ENCODE measurements at regions not wholly inside any gene's neighbourhood (a gene's known extent, or its start where the extent isn't known, plus 50 kb on each side); places are given as distances from the start of the nearest gene placed in this dataset.

DNA sequence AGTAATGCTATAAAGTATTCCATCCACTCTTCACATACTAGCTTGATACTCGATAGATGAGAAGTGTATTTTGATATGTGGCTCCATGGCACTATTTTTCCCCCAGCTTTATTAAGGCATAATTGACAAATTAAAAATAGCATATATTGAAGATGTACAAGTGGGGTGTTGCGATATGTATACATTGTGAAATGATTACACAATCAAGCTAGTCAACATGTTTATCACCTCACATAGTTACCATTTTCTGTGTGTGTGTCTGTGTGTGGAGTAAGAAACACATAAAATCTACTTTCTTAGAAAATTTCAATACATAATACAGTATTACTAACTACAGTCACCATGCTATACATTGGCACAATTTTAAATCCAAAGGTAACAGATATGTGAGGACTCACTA, 82.5 kb upstream of the MYT1L start:
- TF ChIP-seq POLR2A (IDR thresholded peaks at IDR 0.05), result no peak
- TF ChIP-seq, protein P1, sequence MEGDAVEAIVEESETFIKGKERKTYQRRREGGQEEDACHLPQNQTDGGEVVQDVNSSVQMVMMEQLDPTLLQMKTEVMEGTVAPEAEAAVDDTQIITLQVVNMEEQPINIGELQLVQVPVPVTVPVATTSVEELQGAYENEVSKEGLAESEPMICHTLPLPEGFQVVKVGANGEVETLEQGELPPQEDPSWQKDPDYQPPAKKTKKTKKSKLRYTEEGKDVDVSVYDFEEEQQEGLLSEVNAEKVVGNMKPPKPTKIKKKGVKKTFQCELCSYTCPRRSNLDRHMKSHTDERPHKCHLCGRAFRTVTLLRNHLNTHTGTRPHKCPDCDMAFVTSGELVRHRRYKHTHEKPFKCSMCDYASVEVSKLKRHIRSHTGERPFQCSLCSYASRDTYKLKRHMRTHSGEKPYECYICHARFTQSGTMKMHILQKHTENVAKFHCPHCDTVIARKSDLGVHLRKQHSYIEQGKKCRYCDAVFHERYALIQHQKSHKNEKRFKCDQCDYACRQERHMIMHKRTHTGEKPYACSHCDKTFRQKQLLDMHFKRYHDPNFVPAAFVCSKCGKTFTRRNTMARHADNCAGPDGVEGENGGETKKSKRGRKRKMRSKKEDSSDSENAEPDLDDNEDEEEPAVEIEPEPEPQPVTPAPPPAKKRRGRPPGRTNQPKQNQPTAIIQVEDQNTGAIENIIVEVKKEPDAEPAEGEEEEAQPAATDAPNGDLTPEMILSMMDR (IDR thresholded peaks at IDR 0.05), result no peak

Data from right lobe of liver (tissue), 4 donors.